HepG2 (cell line): ENCODE measurements at regions not wholly inside any gene's neighbourhood (a gene's known extent, or its start where the extent isn't known, plus 50 kb on each side); places are given as distances from the start of the nearest gene placed in this dataset.

ENCODE experiments used
- ATAC-seq: fragments of 200-7000 bp; cut with Tn5 transposase; 3 replicates; pipeline ENCODE4 v1.9.1; 2020; ENCODE audit warnings: mild to moderate bottlenecking, moderate library complexity
- BruUV-seq: library from RNA; stranded (reverse); fragments of 400-500 nt; replicated peaks from 2 replicates; lab custom pipeline; 2021; lab: Mats Ljungman, UMichigan
- CTCF ChIA-PET: fragments of 300-600 bp; formaldehyde crosslinking; extraction: SDS; loops from one replicate; lab custom pipeline; 2021; ENCODE audit warnings: low total read pairs, inconsistent platforms, low intra/inter-chr PET ratio; lab: Yijun Ruan, JAX
- POLR2A ChIA-PET: fragments of 350-600 bp; sonication (Branson Sonifier 250); formaldehyde crosslinking; loops from one replicate; lab custom pipeline; 2020; ENCODE audit warnings: antibody characterized with exemption, inconsistent platforms; lab: Yijun Ruan, JAX
- DNase-seq: peaks from one replicate; pipeline ENCODE4 v3.0.0-alpha.2; 2015; ENCODE audit warnings: low spot score
- FAIRE-seq: peaks from 3 replicates; lab custom pipeline; 2011; peaks lifted over from hg19 to GRCh38; lab: Jason Lieb, UNC
- H2AFZ ChIP-seq: one replicate; pipeline ENCODE4 v1.6.1; 2011; ENCODE audit warnings: low read length, inconsistent platforms
- H3K27ac ChIP-seq: fragments of 300-600 bp; 3 replicates; pipeline ENCODE4 v1.8.0; 2011; ENCODE audit warnings: mixed run types, mild to moderate bottlenecking, mixed read lengths, low read length, inconsistent platforms; ENCODE audit not compliant: insufficient read depth; ENCODE audit errors: extremely low read length
- H3K27me3 ChIP-seq, 2 experiments: fragments of 200-600 bp in 1 of 2; 2 replicates in 1 of 2; 3 replicates in 1 of 2; pipeline versions ENCODE4 v1.6.0 to v1.8.0; 2011; ENCODE audit warnings: low read length in 2 of 2, mild to moderate bottlenecking in 2 of 2, moderate library complexity in 2 of 2, inconsistent platforms in 1 of 2; ENCODE audit not compliant: insufficient read depth in 2 of 2, control insufficient read depth in 1 of 2
- H3K36me3 ChIP-seq, 2 experiments: fragments of 200-600 bp in 1 of 2; replicated peaks in 1 of 2; 2 replicates in 1 of 2; 3 replicates in 1 of 2; pipeline versions ENCODE4 v1.5.1 to v1.8.0; 2011; ENCODE audit warnings: low read length in 2 of 2, inconsistent platforms in 1 of 2; ENCODE audit not compliant: insufficient read depth in 2 of 2, control insufficient read depth in 1 of 2
- H3K4me1 ChIP-seq: 2 replicates; pipeline ENCODE4 v1.5.1; 2012; ENCODE audit warnings: low read length, inconsistent platforms; ENCODE audit not compliant: insufficient read depth
- H3K4me2 ChIP-seq: 2 replicates; pipeline ENCODE4 v1.6.0; 2011; ENCODE audit warnings: low read depth, low read length, inconsistent platforms
- H3K4me3 ChIP-seq, 3 experiments: fragments of 200-600 bp in 1 of 3; sonication (generic), shearing (Covaris generic) in 1 of 3; replicated peaks in 1 of 3; 2 replicates each; pipeline ENCODE4 v1.5.1; 2011 to 2016; ENCODE audit warnings: low read length in 3 of 3, inconsistent platforms in 2 of 3, low read depth in 2 of 3, mild to moderate bottlenecking in 2 of 3, control low read depth in 1 of 3, mixed read lengths in 1 of 3; ENCODE audit not compliant: insufficient read depth in 1 of 3
- H3K79me2 ChIP-seq: one replicate; pipeline ENCODE4 v1.6.1; 2011; ENCODE audit warnings: low read length, inconsistent platforms; ENCODE audit not compliant: insufficient read depth
- H3K9ac ChIP-seq: 2 replicates; pipeline ENCODE4 v1.6.0; 2011; ENCODE audit warnings: mild to moderate bottlenecking, low read depth, low read length, inconsistent platforms; ENCODE audit not compliant: insufficient read depth
- H3K9me3 ChIP-seq: 2 replicates; pipeline ENCODE4 v1.5.1; 2012; ENCODE audit warnings: mild to moderate bottlenecking, low read length
- H4K20me1 ChIP-seq: 2 replicates; pipeline ENCODE4 v1.6.0; 2011; ENCODE audit warnings: inconsistent platforms, mild to moderate bottlenecking, low read length, moderate library complexity; ENCODE audit not compliant: insufficient read depth
- DBP ChIP-seq: sonication (generic); formaldehyde crosslinking; IDR thresholded peaks from 2 replicates; pipeline ENCODE4 v1.4.0; 2020; ENCODE audit warnings: missing genetic modification reagents; ENCODE audit errors: not compliant biosample characterization
- ELF1 ChIP-seq: sonication (generic); formaldehyde crosslinking; IDR thresholded peaks from 2 replicates; pipeline ENCODE4 v1.4.0; 2020; ENCODE audit warnings: missing genetic modification reagents
- GPN1 ChIP-seq: sonication (generic); formaldehyde crosslinking; IDR thresholded peaks from 2 replicates; pipeline ENCODE4 v1.5.1; 2020; ENCODE audit warnings: missing genetic modification reagents, borderline replicate concordance
- HNRNPH1 ChIP-seq: fragments of 200-400 bp; formaldehyde crosslinking; optimal IDR thresholded peaks from 2 replicates; pipeline ENCODE3; 2017; ENCODE audit warnings: mild to moderate bottlenecking, low read depth, low read length
- KDM4B ChIP-seq: sonication (generic); formaldehyde crosslinking; IDR thresholded peaks from 2 replicates; pipeline ENCODE4 v1.4.0; 2020; ENCODE audit warnings: missing genetic modification reagents
- NFRKB ChIP-seq: fragments of 450-650 bp; IDR thresholded peaks from 2 replicates; pipeline ENCODE4 v1.6.1; 2017
- NR3C1 ChIP-seq: sonication (generic); formaldehyde crosslinking; IDR thresholded peaks from 2 replicates; pipeline ENCODE4 v1.4.0; 2020; ENCODE audit warnings: missing genetic modification reagents
- PHF20 ChIP-seq: sonication (generic); formaldehyde crosslinking; IDR thresholded peaks from 2 replicates; pipeline ENCODE4 v1.5.0; 2020; ENCODE audit warnings: mild to moderate bottlenecking, missing genetic modification reagents
- POLR2AphosphoS5 ChIP-seq: IDR thresholded peaks from 2 replicates; pipeline ENCODE4 v1.6.1; 2012; ENCODE audit warnings: low read depth, low read length
- POLR2G ChIP-seq: fragments of 200-400 bp; formaldehyde crosslinking; IDR thresholded peaks from 2 replicates; pipeline ENCODE4 v1.6.1; 2018; ENCODE audit warnings: mild to moderate bottlenecking, low read depth, low read length, moderate library complexity
- SNRNP70 ChIP-seq: fragments of 200-400 bp; formaldehyde crosslinking; IDR thresholded peaks from 2 replicates; pipeline ENCODE4 v1.6.1; 2017; ENCODE audit warnings: mild to moderate bottlenecking, low read depth, low read length, moderate library complexity
- TRAFD1 ChIP-seq: sonication (generic); formaldehyde crosslinking; IDR thresholded peaks from 2 replicates; pipeline ENCODE4 v1.5.1; 2020; ENCODE audit warnings: missing genetic modification reagents, mild to moderate bottlenecking, borderline replicate concordance
- TSC22D2 ChIP-seq: sonication (generic); formaldehyde crosslinking; IDR thresholded peaks from 2 replicates; pipeline ENCODE4 v1.5.1; 2020; ENCODE audit warnings: missing genetic modification reagents, mild to moderate bottlenecking, borderline replicate concordance
- XBP1 ChIP-seq: sonication (generic); formaldehyde crosslinking; IDR thresholded peaks from 2 replicates; pipeline ENCODE4 v1.5.0; 2020; ENCODE audit warnings: missing genetic modification reagents
- ZNF383 ChIP-seq: sonication (generic); formaldehyde crosslinking; IDR thresholded peaks from 2 replicates; pipeline ENCODE4 v1.4.0; 2020; ENCODE audit warnings: missing genetic modification reagents, mild to moderate bottlenecking, borderline replicate concordance
- WGBS: methylation state at CpG from one replicate; pipeline ENCODE4 v1.1.6; 2017; ENCODE audit warnings: low lambda C conversion rate; 5-methylcytosine and 5-hydroxymethylcytosine counted together
- in situ Hi-C: cut with HindIII; loops from 2 replicates; pipeline ENCODE4 v1.10.0; 2017; ENCODE audit warnings: low pct_unique_long_range_greater_than_20kb; ENCODE audit not compliant: extremely low pct_ligation_motif_present
- intact Hi-C: fragments of 100-400 bp; cut with micrococcal nuclease; formaldehyde crosslinking; loops from one replicate; pipeline ENCODE4 v1.10.0; 2022; ENCODE audit not compliant: unreplicated experiment
- TF ChIP-seq, protein P1 (sequence below): sonication (generic); formaldehyde crosslinking; IDR thresholded peaks from 2 replicates; pipeline ENCODE4 v1.4.0; 2020; ENCODE audit warnings: missing genetic modification reagents, mild to moderate bottlenecking, borderline replicate concordance

GRCh38 chr4:17098996-17099395 lies 200.6 kb upstream of the LDB2 start:
- BruUV-seq, result no TSS peak
- ATAC-seq, result no peak
- Histone ChIP-seq H3K9ac (no peak overlapping the region), H3K4me2 (no peak overlapping the region), H3K27ac (no peak overlapping the region), H3K27me3 (no peaks in the 10 kb centered on the region), H2AFZ (no peak overlapping the region), H3K36me3 (no peaks in the 10 kb centered on the region), H3K4me1 (no peaks in the 10 kb centered on the region), H4K20me1 (no peaks in the 10 kb centered on the region), H3K4me3 (no peak overlapping the region), H3K9me3 (no peaks in the 10 kb centered on the region), H3K79me2 (no peaks in the 10 kb centered on the region)
- DNase-seq, result no peak
- in situ Hi-C loops (no loop called here), intact Hi-C loops (no loop called here)
- ChIA-PET CTCF (no interaction called here), POLR2A (no interaction called here)
- TF ChIP-seq ELF1, result no peak
- TF ChIP-seq, protein P1, sequence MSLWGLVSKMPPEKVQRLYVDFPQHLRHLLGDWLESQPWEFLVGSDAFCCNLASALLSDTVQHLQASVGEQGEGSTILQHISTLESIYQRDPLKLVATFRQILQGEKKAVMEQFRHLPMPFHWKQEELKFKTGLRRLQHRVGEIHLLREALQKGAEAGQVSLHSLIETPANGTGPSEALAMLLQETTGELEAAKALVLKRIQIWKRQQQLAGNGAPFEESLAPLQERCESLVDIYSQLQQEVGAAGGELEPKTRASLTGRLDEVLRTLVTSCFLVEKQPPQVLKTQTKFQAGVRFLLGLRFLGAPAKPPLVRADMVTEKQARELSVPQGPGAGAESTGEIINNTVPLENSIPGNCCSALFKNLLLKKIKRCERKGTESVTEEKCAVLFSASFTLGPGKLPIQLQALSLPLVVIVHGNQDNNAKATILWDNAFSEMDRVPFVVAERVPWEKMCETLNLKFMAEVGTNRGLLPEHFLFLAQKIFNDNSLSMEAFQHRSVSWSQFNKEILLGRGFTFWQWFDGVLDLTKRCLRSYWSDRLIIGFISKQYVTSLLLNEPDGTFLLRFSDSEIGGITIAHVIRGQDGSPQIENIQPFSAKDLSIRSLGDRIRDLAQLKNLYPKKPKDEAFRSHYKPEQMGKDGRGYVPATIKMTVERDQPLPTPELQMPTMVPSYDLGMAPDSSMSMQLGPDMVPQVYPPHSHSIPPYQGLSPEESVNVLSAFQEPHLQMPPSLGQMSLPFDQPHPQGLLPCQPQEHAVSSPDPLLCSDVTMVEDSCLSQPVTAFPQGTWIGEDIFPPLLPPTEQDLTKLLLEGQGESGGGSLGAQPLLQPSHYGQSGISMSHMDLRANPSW (CRISPR knock-in tag), result no peak
- no peak for FAIRE-seq
- WGBS, result 15% methylated on average over 2 of the region's 2 CpGs

DNA sequence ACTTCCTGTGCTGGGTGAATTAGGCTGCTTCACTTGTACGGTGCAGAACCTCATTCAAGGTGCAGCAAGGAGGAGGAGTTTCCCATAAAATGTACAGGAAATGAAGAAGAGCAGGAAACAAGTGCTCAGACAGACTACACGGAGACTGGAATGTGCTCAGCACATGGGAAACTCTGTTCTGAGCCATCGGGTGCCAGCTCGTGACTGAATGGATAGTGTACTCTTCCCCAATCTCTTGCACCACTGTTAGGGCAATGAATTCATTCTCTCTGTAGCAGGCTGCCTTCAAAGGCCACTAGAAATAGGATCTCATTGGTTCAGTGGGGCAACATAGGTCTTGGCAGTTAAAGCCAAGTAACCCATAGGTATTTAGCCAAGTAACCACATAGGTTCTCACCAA lies 200.0 kb upstream of the LDB2 start:
- POLR2A ChIA-PET, result no interaction called here
- Histone ChIP-seq H3K4me3 (no peak overlapping the region), H3K4me2 (no peak overlapping the region), H4K20me1 (no peaks in the 10 kb centered on the region), H3K9me3 (no peaks in the 10 kb centered on the region), H3K79me2 (no peaks in the 10 kb centered on the region), H3K27ac (no peak overlapping the region), H3K27me3 (no peaks in the 10 kb centered on the region), H2AFZ (no peak overlapping the region), H3K36me3 (no peaks in the 10 kb centered on the region), H3K9ac (no peak overlapping the region), H3K4me1 (no peaks in the 10 kb centered on the region)
- WGBS, result 22% methylated on average over 4 of the region's 4 CpGs
- CTCF ChIA-PET, result no interaction called here
- DNase-seq, result no peak
- no TSS peak for BruUV-seq
- in situ Hi-C loops, result no loop called here
- intact Hi-C loops, result no loop called here
- FAIRE-seq, result no peak
- ATAC-seq, result no peak
- TF ChIP-seq PHF20 (CRISPR knock-in tag) (no peak), NFRKB (no peak), SNRNP70 (no peak), NR3C1 (CRISPR knock-in tag) (no peak), GPN1 (CRISPR knock-in tag) (no peak), KDM4B (no peak), ZNF383 (no peak), HNRNPH1 (no peak), TSC22D2 (CRISPR knock-in tag) (no peak), POLR2G (no peak), XBP1 (no peak), POLR2AphosphoS5 (no peak), DBP (CRISPR knock-in tag) (no peak), TRAFD1 (no peak)
